ENCODE measurements at regions not wholly inside any gene's neighbourhood (a gene's known extent, or its start where the extent isn't known, plus 50 kb on each side); places are given as distances from the start of the nearest gene placed in this dataset.

DNA sequence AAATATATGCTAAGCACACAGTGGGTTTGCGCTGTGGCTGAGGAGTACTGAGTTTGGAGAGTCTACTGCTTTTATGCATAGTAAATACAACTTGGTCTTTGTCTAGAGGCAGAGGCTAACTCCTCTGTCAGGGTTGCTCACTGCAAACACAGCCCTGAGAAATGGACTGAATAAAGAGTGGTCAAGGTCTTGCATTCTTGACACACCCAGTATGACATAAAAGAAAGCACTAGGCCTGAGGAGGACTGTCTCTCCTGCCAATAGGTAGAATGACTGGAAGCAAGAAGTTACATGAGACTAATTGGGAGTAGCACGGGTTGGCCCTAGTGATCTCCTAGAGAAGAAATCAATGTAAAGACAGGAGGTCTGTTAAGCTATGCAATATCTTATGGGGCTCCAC lies 367.2 kb upstream of the B3GALT2 start:
- Histone ChIP-seq H3K36me3 (ENCODE audit: control insufficient read depth, insufficient read depth, low read length) (no peaks in the 10 kb centered on the region), H4K20me1 (replicated peaks; ENCODE audit: control insufficient read depth, insufficient read depth, low read length) (no peaks in the 10 kb centered on the region), H3K4me2 (ENCODE audit: insufficient read depth, low read length) (no peak overlapping the region), H3K79me2 (ENCODE audit: control insufficient read depth, insufficient read depth, low read length) (no peaks in the 10 kb centered on the region), H3K4me1 (replicated peaks in 1 of 2; ENCODE audit: control insufficient read depth in 2 of 2, insufficient read depth in 2 of 2, low read length in 2 of 2) (no peaks in the 10 kb centered on the region), H3K9me1 (ENCODE audit: control insufficient read depth, insufficient read depth, low read length) (no peaks in the 10 kb centered on the region), H2AFZ (ENCODE audit: low read depth, low read length) (no peak overlapping the region), H3K9ac (ENCODE audit: insufficient read depth in 1 of 2, low read depth in 2 of 2, low read length in 2 of 2) (no peak overlapping the region), H3K9me3 (replicated peaks; ENCODE audit: control insufficient read depth, insufficient read depth, low read depth, low read length) (0 out of 2 replicates have a peak, but pooled peaks cover under 1% of the 10 kb centered on the region), H3K27ac (ENCODE audit: extremely low read depth, low read depth, low read length) (no peak overlapping the region), H3K27me3 (ENCODE audit: control insufficient read depth in 2 of 2, insufficient read depth in 2 of 2, low read length in 2 of 2) (no peaks in the 10 kb centered on the region), H3K4me3 (no peak overlapping the region)
- in situ Hi-C loops (cut with MboI) (no loop called here), intact Hi-C loops (cut with micrococcal nuclease) (no loop called here)
- CTCF ChIA-PET (ENCODE audit: low intra/inter-chr PET ratio) = no interaction called here
- ATAC-seq (no peak), FAIRE-seq (no peak), DNase-seq (ENCODE audit: extremely low read depth in 1 of 4, low spot score in 3 of 4) (no peak)
- no peak for TF ChIP-seq STAT6 (CRISPR knock-in tag; IDR thresholded peaks at IDR 0.05)
- no peak for TF ChIP-seq PHB2 (IDR thresholded peaks at IDR 0.05; ENCODE audit: low read depth)
- 3% methylated on average over 2 of the region's 2 CpGs for WGBS (ENCODE audit: insufficient coverage, low coverage, missing lambda C conversion rate)
- POLR2A ChIA-PET = no interaction called here
- no TSS peak for BruUV-seq (replicated peaks)

DNA sequence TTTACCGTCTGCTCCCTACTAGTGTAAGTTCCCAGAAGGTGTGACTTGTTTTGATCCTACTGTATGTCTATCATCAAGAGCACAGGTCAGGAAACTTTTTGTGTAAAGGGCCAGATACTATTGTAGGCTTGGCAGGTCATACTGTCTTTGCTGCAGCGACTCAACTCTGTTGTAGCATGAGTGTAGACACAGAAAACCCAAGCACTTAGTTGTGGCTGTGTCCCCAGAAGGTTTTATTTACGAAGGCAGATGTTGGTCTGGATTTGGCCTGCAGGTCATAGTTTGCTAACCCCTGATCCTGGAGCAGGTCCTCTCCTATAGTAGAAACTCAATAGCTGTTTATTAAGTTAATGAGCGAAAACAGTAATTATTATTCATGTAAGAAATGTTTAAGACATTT lies 365.9 kb upstream of the B3GALT2 start:
- in situ Hi-C loops (cut with MboI) (no loop called here), intact Hi-C loops (cut with micrococcal nuclease) (no loop called here)
- H3K4me2 ChIP-seq (ENCODE audit: insufficient read depth, low read length) = no peak overlapping the region
- no peak overlapping the region for H2AFZ ChIP-seq (ENCODE audit: low read depth, low read length)
- H3K4me3 ChIP-seq = no peak overlapping the region
- no peak for DNase-seq (ENCODE audit: extremely low read depth in 1 of 4, low spot score in 3 of 4)
- H3K27me3 ChIP-seq (ENCODE audit: control insufficient read depth in 2 of 2, insufficient read depth in 2 of 2, low read length in 2 of 2) = no peaks in the 10 kb centered on the region
- H3K79me2 ChIP-seq (ENCODE audit: control insufficient read depth, insufficient read depth, low read length) = no peaks in the 10 kb centered on the region
- no peak for FAIRE-seq
- no peak for ATAC-seq
- H3K9ac ChIP-seq (ENCODE audit: insufficient read depth in 1 of 2, low read depth in 2 of 2, low read length in 2 of 2) = no peak overlapping the region
- BruUV-seq (replicated peaks) = no TSS peak
- H3K36me3 ChIP-seq (ENCODE audit: control insufficient read depth, insufficient read depth, low read length) = no peaks in the 10 kb centered on the region
- ChIA-PET CTCF (ENCODE audit: low intra/inter-chr PET ratio) (no interaction called here), POLR2A (no interaction called here)
- 0 out of 2 replicates have a peak, but pooled peaks cover 3% of the 10 kb centered on the region for H3K9me3 ChIP-seq (replicated peaks; ENCODE audit: control insufficient read depth, insufficient read depth, low read depth, low read length)
- no peak overlapping the region for H3K27ac ChIP-seq (ENCODE audit: extremely low read depth, low read depth, low read length)
- no peaks in the 10 kb centered on the region for H3K4me1 ChIP-seq (replicated peaks in 1 of 2; ENCODE audit: control insufficient read depth in 2 of 2, insufficient read depth in 2 of 2, low read length in 2 of 2)
- TF ChIP-seq, protein P1, sequence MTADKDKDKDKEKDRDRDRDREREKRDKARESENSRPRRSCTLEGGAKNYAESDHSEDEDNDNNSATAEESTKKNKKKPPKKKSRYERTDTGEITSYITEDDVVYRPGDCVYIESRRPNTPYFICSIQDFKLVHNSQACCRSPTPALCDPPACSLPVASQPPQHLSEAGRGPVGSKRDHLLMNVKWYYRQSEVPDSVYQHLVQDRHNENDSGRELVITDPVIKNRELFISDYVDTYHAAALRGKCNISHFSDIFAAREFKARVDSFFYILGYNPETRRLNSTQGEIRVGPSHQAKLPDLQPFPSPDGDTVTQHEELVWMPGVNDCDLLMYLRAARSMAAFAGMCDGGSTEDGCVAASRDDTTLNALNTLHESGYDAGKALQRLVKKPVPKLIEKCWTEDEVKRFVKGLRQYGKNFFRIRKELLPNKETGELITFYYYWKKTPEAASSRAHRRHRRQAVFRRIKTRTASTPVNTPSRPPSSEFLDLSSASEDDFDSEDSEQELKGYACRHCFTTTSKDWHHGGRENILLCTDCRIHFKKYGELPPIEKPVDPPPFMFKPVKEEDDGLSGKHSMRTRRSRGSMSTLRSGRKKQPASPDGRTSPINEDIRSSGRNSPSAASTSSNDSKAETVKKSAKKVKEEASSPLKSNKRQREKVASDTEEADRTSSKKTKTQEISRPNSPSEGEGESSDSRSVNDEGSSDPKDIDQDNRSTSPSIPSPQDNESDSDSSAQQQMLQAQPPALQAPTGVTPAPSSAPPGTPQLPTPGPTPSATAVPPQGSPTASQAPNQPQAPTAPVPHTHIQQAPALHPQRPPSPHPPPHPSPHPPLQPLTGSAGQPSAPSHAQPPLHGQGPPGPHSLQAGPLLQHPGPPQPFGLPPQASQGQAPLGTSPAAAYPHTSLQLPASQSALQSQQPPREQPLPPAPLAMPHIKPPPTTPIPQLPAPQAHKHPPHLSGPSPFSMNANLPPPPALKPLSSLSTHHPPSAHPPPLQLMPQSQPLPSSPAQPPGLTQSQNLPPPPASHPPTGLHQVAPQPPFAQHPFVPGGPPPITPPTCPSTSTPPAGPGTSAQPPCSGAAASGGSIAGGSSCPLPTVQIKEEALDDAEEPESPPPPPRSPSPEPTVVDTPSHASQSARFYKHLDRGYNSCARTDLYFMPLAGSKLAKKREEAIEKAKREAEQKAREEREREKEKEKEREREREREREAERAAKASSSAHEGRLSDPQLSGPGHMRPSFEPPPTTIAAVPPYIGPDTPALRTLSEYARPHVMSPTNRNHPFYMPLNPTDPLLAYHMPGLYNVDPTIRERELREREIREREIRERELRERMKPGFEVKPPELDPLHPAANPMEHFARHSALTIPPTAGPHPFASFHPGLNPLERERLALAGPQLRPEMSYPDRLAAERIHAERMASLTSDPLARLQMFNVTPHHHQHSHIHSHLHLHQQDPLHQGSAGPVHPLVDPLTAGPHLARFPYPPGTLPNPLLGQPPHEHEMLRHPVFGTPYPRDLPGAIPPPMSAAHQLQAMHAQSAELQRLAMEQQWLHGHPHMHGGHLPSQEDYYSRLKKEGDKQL (CRISPR knock-in tag; IDR thresholded peaks at IDR 0.05; ENCODE audit: borderline replicate concordance) = no peak
- no peak for TF ChIP-seq TCF7 (IDR thresholded peaks at IDR 0.05; ENCODE audit: borderline replicate concordance)
- no peak for TF ChIP-seq CBFB (CRISPR knock-in tag; IDR thresholded peaks at IDR 0.05)
- no peak for TF ChIP-seq ZNF121 (CRISPR knock-in tag; conservative IDR thresholded peaks at IDR 0.05)
- no peak for TF ChIP-seq TCF3 (CRISPR knock-in tag; IDR thresholded peaks at IDR 0.05)
- TF ChIP-seq XRCC5 (IDR thresholded peaks at IDR 0.05; ENCODE audit: low read depth, low read length) = no peak
- H4K20me1 ChIP-seq (replicated peaks; ENCODE audit: control insufficient read depth, insufficient read depth, low read length) = no peaks in the 10 kb centered on the region
- WGBS (ENCODE audit: insufficient coverage, low coverage, missing lambda C conversion rate) = 5% methylated on average over 4 of the region's 4 CpGs
- no peaks in the 10 kb centered on the region for H3K9me1 ChIP-seq (ENCODE audit: control insufficient read depth, insufficient read depth, low read length)

All from K562 (cell line).